ENCODE measurements at regions not wholly inside any gene's neighbourhood (a gene's known extent, or its start where the extent isn't known, plus 50 kb on each side); places are given as distances from the start of the nearest gene placed in this dataset.

- TF ChIP-seq CTCF (conservative IDR thresholded peaks at IDR 0.05; ENCODE audit: low read depth, low read length) (no peak), POLR2A (IDR thresholded peaks at IDR 0.05; ENCODE audit: low read depth, low read length) (no peak), CEBPB (IDR thresholded peaks at IDR 0.05; ENCODE audit: low read depth, low read length) (no peak), RAD21 (IDR thresholded peaks at IDR 0.05; ENCODE audit: low read length) (no peak), RCOR1 (IDR thresholded peaks at IDR 0.05; ENCODE audit: insufficient replicate concordance, low read length) (no peak), MAZ (IDR thresholded peaks at IDR 0.05; ENCODE audit: borderline replicate concordance, low read depth, low read length) (no peak), ELK1 (IDR thresholded peaks at IDR 0.05; ENCODE audit: borderline replicate concordance, low read depth, low read length) (no peak), BHLHE40 (IDR thresholded peaks at IDR 0.05; ENCODE audit: low read depth, low read length) (no peak), SMC3 (IDR thresholded peaks at IDR 0.05; ENCODE audit: low read depth, low read length) (no peak), FOS (IDR thresholded peaks at IDR 0.05; ENCODE audit: low read depth, low read length) (no peak), MAFK (IDR thresholded peaks at IDR 0.05; ENCODE audit: low read depth, low read length) (no peak), MXI1 (IDR thresholded peaks at IDR 0.05; ENCODE audit: borderline replicate concordance, low read depth, low read length) (no peak), CHD1 (IDR thresholded peaks at IDR 0.05; ENCODE audit: low read depth, low read length) (no peak), USF2 (IDR thresholded peaks at IDR 0.05; ENCODE audit: low read depth, low read length) (no peak)
Measured at GRCh38 chr16:79329967-79330366, 270.6 kb downstream of the MAF start.
